Raji (cell line): ENCODE measurements at regions not wholly inside any gene's neighbourhood (a gene's known extent, or its start where the extent isn't known, plus 50 kb on each side); places are given as distances from the start of the nearest gene placed in this dataset.

ENCODE experiments used
- POLR2A ChIP-seq: IDR thresholded peaks from 2 replicates; pipeline ENCODE4 v1.6.1; 2011; ENCODE audit warnings: low read depth, low read length, control low read depth; ENCODE audit not compliant: insufficient read depth

DNA sequence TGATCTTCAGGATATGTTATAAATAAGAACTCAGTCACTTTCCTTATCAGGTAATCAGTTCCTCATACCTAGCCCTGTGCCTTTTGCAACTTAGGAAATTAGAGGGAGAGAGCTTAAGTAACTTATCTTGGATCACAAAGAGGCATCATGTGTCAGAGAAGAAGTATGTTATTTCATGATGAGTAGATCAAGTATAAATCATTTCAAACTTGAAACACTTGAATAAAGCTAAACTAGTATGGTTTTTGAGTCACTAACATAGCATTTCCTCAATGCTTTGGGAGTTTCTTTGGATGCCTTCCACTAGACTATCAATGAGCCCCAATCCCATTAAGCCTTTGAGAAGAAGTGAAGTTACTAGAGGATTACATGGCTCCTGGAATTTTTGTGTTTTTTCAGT is 102.6 kb upstream of the TNFAIP3 start:
- no peak for TF ChIP-seq POLR2A

DNA sequence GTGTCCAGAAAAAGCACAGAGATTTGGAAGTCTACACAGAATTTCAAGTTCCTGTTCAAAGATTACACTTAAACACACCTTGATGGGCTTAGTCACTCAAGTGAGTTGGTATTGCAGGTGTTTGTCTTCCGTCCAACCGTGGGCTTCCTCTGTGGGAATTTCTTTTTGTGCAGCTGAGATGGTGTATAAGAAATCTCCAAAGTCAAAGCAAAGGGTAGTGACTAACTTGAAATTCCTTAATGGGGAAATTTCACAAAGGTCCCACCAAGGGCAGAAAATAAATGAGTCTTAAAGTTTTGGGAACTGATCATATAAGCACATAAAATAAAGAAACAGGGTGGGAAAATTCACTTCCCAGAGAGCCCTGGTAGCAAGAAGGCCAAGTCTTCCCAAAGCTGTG is 102.0 kb upstream of the TNFAIP3 start:
- no peak for TF ChIP-seq POLR2A

GRCh38 chr6:137766596-137767370 is 100.3 kb upstream of the TNFAIP3 start:
- TF ChIP-seq POLR2A: no peak

- no peak for TF ChIP-seq POLR2A
Measured at GRCh38 chr6:137767465-137767864, 99.6 kb upstream of the TNFAIP3 start.

GRCh38 chr6:137767911-137768690 is 99.0 kb upstream of the TNFAIP3 start:
- TF ChIP-seq POLR2A: no peak

GRCh38 chr6:137768935-137769334 is 98.1 kb upstream of the TNFAIP3 start:
- no peak for TF ChIP-seq POLR2A

- TF ChIP-seq POLR2A: no peak
Measured at GRCh38 chr6:137769797-137770362, 97.2 kb upstream of the TNFAIP3 start.

- TF ChIP-seq POLR2A: no peak
Measured at GRCh38 chr6:137772541-137773250, 94.4 kb upstream of the TNFAIP3 start.

GRCh38 chr6:137775227-137775626 is 91.8 kb upstream of the TNFAIP3 start:
- no peak for TF ChIP-seq POLR2A

- TF ChIP-seq POLR2A: no peak
Measured at GRCh38 chr6:137775720-137776119, 91.3 kb upstream of the TNFAIP3 start.

GRCh38 chr6:137776256-137776655 is 90.8 kb upstream of the TNFAIP3 start:
- TF ChIP-seq POLR2A: no peak

DNA sequence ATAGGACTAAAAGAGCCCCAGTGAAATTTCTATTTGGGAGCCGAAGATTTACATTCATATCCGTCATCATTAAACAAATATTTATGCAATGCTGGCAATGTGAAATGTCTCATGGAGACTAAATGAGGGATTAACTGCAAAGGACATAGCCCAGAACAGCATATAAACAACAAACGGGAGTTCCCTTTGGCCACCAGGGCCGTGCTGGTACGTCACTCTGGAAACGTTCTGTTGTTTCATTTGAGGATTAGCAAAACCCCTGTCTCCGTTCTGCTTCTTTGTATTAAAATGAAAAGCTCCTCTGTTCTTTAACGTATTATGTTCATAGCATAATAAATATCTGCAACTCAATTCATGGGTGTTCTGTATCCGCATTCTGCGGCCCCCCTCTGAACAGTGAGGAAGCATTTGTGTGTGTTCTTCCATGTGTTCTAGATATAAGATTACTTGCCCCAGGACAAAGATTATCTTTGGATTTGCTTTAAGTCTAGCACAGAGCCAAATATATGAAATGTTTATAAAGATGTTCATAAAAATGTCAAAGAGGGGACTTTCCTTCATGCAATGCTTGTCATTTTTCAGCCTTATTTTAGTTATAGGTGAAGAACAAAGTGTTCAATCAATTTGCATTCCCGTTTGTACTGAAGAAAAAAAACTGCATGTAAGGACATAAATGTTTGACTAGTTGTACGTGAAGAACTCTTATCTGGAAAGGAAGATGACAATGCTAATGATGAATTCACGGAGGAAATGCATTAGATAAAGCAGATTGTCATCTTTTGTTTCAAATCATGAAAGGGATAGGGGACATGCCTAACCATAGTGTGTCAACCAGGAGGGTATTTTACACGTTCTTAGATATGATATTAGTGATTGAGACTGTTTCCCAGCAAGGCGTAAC is 90.0 kb upstream of the TNFAIP3 start:
- no peak for TF ChIP-seq POLR2A

GRCh38 chr6:137777687-137778075 is 89.4 kb upstream of the TNFAIP3 start:
- no peak for TF ChIP-seq POLR2A

DNA sequence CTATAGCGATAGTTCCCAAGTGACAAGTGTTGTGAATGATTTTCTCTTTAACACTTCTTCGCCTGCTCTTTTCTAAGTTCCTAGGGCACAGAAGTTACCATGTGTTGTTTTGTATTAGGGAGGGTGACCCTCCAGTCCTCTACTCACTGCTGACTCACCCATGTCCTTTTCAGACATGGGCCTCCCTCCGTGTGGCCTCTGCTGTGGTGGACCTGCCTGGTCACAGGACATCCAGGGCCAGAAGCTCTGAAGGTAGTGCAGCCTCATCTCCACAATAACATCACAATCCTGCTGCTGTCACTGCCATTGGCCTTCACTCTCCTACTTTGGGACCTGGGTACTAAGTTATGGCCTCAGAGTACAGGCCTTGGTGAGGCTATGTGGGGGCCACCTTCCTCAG is 87.1 kb upstream of the TNFAIP3 start:
- no peak for TF ChIP-seq POLR2A

DNA sequence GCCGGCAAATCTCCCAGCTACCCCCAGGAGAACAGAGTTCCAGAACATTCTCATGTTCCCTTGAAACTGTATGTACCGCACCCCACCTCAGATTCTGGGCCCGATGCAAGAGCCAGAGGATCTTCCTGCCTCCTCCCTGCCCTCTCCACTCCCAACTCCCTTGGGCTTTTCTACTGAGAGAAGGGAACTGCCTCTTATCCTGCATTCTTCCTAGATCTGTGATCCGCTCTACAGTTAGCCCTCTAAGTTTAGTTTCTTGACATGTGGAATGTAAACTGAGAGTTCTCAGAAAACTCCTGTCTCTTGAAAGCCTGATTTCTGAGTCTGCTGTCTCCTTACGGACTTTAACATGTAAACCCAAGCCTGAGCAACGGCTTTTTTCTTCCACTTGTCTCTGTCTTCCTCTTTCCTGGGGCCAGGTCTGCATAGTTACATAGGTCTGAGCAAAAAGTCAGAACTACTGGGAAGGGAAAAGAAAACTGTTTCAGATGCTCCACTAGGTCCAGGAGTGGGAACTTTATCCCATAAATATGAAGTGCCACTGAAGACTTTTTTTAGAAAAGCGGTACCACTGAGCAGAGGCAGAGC is 86.5 kb upstream of the TNFAIP3 start:
- no peak for TF ChIP-seq POLR2A

GRCh38 chr6:137781639-137782038 is 85.4 kb upstream of the TNFAIP3 start:
- no peak for TF ChIP-seq POLR2A
